ENCODE measurements at regions not wholly inside any gene's neighbourhood (a gene's known extent, or its start where the extent isn't known, plus 50 kb on each side); places are given as distances from the start of the nearest gene placed in this dataset.

DNA sequence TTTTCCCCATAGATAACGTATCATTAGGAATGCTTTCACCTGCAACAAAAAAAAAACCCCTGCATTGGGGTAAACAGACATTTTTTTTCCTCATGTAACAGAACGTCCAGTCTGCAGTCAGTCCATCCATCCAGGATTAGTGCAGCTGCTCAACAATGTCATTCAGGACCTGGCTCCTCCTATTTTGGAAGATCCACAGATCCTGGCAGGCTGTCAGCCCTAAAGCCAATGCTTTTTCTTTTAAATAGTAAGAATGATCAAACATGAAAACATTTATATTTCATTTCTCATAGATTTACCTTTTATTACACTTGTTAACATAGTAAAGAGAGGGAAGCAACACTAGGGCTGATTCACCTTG, 116.5 kb upstream of the CCDC28A start:
- Mint-ChIP-seq H3K27me3 (peaks cover 3 to 7% of the 10 kb centered on the region in 2 donors), H3K4me1 (peaks cover 8 to 15% (median 10%) of the 10 kb centered on the region in 4 donors), H3K9me3 (no peaks in the 10 kb centered on the region), H3K4me3 (no peak overlapping the region), H3K27ac (no peak overlapping the region), H3K36me3 (no peaks in the 10 kb centered on the region)
- ChIA-PET CTCF (ENCODE audit: partially characterized antibody) (no interaction called here), POLR2A (ENCODE audit: partially characterized antibody) (no interaction called here)
- no peaks in the 10 kb centered on the region for H3K27me3 ChIP-seq (ENCODE audit: insufficient read depth, low read length)
- H3K36me3 ChIP-seq (ENCODE audit: insufficient read depth, low read length), result no peaks in the 10 kb centered on the region
- H3K4me3 ChIP-seq (ENCODE audit: low read length in 2 of 2), result no peak overlapping the region
- DNase-seq, result no peak
- no peak overlapping the region for H3K27ac ChIP-seq (ENCODE audit: low read depth, low read length)
- H3K4me1 ChIP-seq (ENCODE audit: insufficient read depth, low read length), result peaks cover 9% of the 10 kb centered on the region
- H3K9me3 ChIP-seq (ENCODE audit: control insufficient read depth in 1 of 2, low read length in 2 of 2), result no peaks in the 10 kb centered on the region
- intact Hi-C loops (cut with micrococcal nuclease), result no loop called here

DNA sequence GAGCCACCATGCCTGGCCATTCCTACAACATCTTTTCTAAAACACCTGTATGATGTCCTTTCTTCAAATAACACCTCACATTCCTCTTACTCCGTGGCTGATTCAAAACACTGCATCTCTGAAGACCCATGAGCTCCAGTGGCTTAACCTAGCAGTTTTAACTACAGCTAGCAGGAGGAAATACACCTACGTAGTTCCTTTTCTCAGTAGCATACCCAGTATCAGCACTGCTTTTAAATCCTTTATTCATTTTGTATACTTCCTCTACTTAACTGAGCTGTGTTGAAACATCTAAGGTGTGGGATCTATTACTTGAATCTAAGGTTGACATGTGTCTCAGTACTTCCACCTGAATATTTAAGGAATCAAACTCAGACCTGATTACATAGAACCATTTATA, 113.6 kb upstream of the CCDC28A start:
- no peaks in the 10 kb centered on the region for H3K4me1 ChIP-seq (ENCODE audit: insufficient read depth, low read length)
- H3K27ac ChIP-seq (ENCODE audit: low read depth, low read length), result no peak overlapping the region
- POLR2A ChIA-PET (ENCODE audit: partially characterized antibody), result no interaction called here
- intact Hi-C loops (cut with micrococcal nuclease), result no loop called here
- no peak overlapping the region for H3K4me3 ChIP-seq (ENCODE audit: low read length in 2 of 2)
- H3K4me1 Mint-ChIP-seq, result peaks cover 0 to 1% (median 0%) of the 10 kb centered on the region in 4 donors
- peaks cover 3 to 5% of the 10 kb centered on the region in 2 donors for H3K27me3 Mint-ChIP-seq
- H3K27ac Mint-ChIP-seq, result no peak overlapping the region
- CTCF ChIA-PET (ENCODE audit: partially characterized antibody), result no interaction called here
- no peaks in the 10 kb centered on the region for H3K27me3 ChIP-seq (ENCODE audit: insufficient read depth, low read length)
- no peak for DNase-seq
- H3K9me3 ChIP-seq (ENCODE audit: control insufficient read depth in 1 of 2, low read length in 2 of 2), result no peaks in the 10 kb centered on the region
- no peaks in the 10 kb centered on the region for H3K36me3 Mint-ChIP-seq
- no peaks in the 10 kb centered on the region for H3K9me3 Mint-ChIP-seq
- H3K4me3 Mint-ChIP-seq, result no peak overlapping the region
- H3K36me3 ChIP-seq (ENCODE audit: insufficient read depth, low read length), result no peaks in the 10 kb centered on the region

DNA sequence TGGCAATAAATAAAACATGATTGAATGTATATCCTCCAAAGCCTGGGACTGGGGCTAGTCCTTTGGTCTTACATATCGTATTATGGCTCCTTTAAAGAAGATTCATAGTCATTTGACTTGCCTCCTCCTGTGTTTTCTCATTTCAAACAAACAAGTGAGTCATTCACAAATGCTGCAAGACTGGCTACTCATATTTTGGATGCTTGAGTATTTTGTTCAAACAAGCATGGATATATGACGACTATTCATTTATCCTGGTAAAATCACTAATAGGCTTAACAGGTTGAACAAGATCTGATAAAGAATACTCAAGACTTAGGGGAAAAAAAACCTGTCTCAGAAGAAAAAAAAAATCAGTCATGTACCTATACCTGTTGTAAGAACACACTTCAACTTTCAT, 111.1 kb upstream of the CCDC28A start:
- no peaks in the 10 kb centered on the region for H3K4me1 ChIP-seq (ENCODE audit: insufficient read depth, low read length)
- no peak overlapping the region for H3K27ac Mint-ChIP-seq
- no peaks in the 10 kb centered on the region for H3K36me3 Mint-ChIP-seq
- no peak overlapping the region for H3K27ac ChIP-seq (ENCODE audit: low read depth, low read length)
- intact Hi-C loops (cut with micrococcal nuclease), result no loop called here
- POLR2A ChIA-PET (ENCODE audit: partially characterized antibody), result no interaction called here
- H3K4me3 ChIP-seq (ENCODE audit: low read length in 2 of 2), result no peak overlapping the region
- H3K36me3 ChIP-seq (ENCODE audit: insufficient read depth, low read length), result no peaks in the 10 kb centered on the region
- H3K9me3 Mint-ChIP-seq, result no peaks in the 10 kb centered on the region
- no peaks in the 10 kb centered on the region for H3K9me3 ChIP-seq (ENCODE audit: control insufficient read depth in 1 of 2, low read length in 2 of 2)
- H3K4me1 Mint-ChIP-seq, result no peaks in the 10 kb centered on the region
- DNase-seq, result no peak
- H3K27me3 ChIP-seq (ENCODE audit: insufficient read depth, low read length), result no peaks in the 10 kb centered on the region
- no peaks in the 10 kb centered on the region for H3K27me3 Mint-ChIP-seq
- CTCF ChIA-PET (ENCODE audit: partially characterized antibody), result no interaction called here
- no peak overlapping the region for H3K4me3 Mint-ChIP-seq

DNA sequence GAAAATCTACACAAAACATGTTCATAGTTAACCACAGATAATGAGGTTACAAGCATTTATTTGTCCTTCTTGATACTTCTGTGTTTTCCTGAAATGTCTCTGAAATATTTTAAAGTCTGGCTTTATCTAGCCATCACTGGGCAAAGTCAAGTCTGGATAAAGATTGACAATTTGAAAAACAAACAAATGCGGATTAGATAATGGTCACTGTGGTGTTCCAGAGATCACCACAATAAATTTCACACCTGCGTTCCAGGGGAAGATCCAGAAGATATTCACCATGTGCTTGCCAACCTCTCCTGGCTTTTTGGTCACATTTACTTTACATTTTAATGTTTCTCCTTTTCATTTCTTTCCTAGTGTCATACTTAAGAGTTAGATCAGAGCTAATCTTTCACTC, 109.7 kb upstream of the CCDC28A start:
- intact Hi-C loops (cut with micrococcal nuclease), result no loop called here
- Mint-ChIP-seq H3K27ac (no peak overlapping the region), H3K36me3 (no peaks in the 10 kb centered on the region), H3K9me3 (no peaks in the 10 kb centered on the region), H3K4me1 (no peaks in the 10 kb centered on the region), H3K27me3 (peaks cover under 1% of the 10 kb centered on the region in 2 donors), H3K4me3 (no peak overlapping the region)
- no peaks in the 10 kb centered on the region for H3K36me3 ChIP-seq (ENCODE audit: insufficient read depth, low read length)
- H3K9me3 ChIP-seq (ENCODE audit: control insufficient read depth in 1 of 2, low read length in 2 of 2), result no peaks in the 10 kb centered on the region
- no peak overlapping the region for H3K4me3 ChIP-seq (ENCODE audit: low read length in 2 of 2)
- POLR2A ChIA-PET (ENCODE audit: partially characterized antibody), result no interaction called here
- H3K4me1 ChIP-seq (ENCODE audit: insufficient read depth, low read length), result no peaks in the 10 kb centered on the region
- DNase-seq, result no peak
- CTCF ChIA-PET (ENCODE audit: partially characterized antibody), result no interaction called here
- H3K27ac ChIP-seq (ENCODE audit: low read depth, low read length), result no peak overlapping the region
- H3K27me3 ChIP-seq (ENCODE audit: insufficient read depth, low read length), result no peaks in the 10 kb centered on the region

DNA sequence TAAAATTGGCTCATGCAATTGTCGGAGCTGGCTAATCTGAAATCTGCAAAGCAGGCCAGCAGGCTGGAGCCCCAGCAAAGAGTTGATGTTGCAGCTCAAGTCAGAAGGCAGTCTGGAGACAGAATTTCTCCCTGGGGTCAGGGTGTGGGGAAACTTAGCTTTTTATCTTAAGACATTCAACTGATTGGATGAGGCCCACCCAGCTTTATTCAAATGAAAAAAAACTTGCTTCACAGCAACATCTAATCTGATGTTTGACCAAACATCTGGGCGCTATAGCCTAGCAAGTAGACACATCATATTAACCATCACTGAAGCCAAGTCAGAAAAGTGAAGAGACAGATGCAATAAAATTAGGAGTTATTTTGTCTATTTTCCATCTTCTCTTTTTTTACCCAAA, 108.8 kb upstream of the CCDC28A start:
- Mint-ChIP-seq H3K36me3 (no peaks in the 10 kb centered on the region), H3K27ac (no peak overlapping the region), H3K4me3 (no peak overlapping the region), H3K4me1 (no peaks in the 10 kb centered on the region), H3K9me3 (no peaks in the 10 kb centered on the region), H3K27me3 (peaks cover 2 to 3% of the 10 kb centered on the region in 2 donors)
- DNase-seq, result no peak
- CTCF ChIA-PET (ENCODE audit: partially characterized antibody), result no interaction called here
- Histone ChIP-seq H3K4me1 (ENCODE audit: insufficient read depth, low read length) (no peaks in the 10 kb centered on the region), H3K27me3 (ENCODE audit: insufficient read depth, low read length) (no peaks in the 10 kb centered on the region), H3K36me3 (ENCODE audit: insufficient read depth, low read length) (no peaks in the 10 kb centered on the region), H3K27ac (ENCODE audit: low read depth, low read length) (no peak overlapping the region), H3K9me3 (ENCODE audit: control insufficient read depth in 1 of 2, low read length in 2 of 2) (no peaks in the 10 kb centered on the region), H3K4me3 (ENCODE audit: low read length in 2 of 2) (no peak overlapping the region)
- POLR2A ChIA-PET (ENCODE audit: partially characterized antibody), result no interaction called here
- intact Hi-C loops (cut with micrococcal nuclease), result no loop called here

DNA sequence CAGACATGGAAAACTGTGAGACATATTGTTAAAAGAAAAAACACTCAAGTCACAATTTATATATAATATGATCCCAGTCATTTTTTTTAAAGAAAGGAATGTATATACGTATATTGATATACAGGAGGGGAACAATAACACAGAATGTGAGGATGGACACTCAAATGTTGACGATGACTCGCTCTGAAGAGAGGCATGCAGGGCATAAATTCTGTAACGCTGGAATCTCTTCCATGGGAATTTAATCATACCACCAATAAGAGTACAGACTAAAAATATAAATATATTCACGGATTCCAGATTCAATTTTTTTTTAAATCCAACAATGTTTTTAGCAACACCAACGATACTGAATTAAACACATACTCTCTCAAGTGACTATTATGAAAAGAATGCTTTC, 106.9 kb upstream of the CCDC28A start:
- Mint-ChIP-seq H3K27ac (no peak overlapping the region), H3K4me3 (no peak overlapping the region), H3K4me1 (no peaks in the 10 kb centered on the region), H3K36me3 (no peaks in the 10 kb centered on the region), H3K27me3 (peaks cover 3 to 5% of the 10 kb centered on the region in 2 donors), H3K9me3 (no peaks in the 10 kb centered on the region)
- Histone ChIP-seq H3K27me3 (ENCODE audit: insufficient read depth, low read length) (no peaks in the 10 kb centered on the region), H3K27ac (ENCODE audit: low read depth, low read length) (no peak overlapping the region), H3K4me1 (ENCODE audit: insufficient read depth, low read length) (no peaks in the 10 kb centered on the region), H3K9me3 (ENCODE audit: control insufficient read depth in 1 of 2, low read length in 2 of 2) (no peaks in the 10 kb centered on the region), H3K36me3 (ENCODE audit: insufficient read depth, low read length) (no peaks in the 10 kb centered on the region), H3K4me3 (ENCODE audit: low read length in 2 of 2) (no peak overlapping the region)
- intact Hi-C loops (cut with micrococcal nuclease), result no loop called here
- POLR2A ChIA-PET (ENCODE audit: partially characterized antibody), result no interaction called here
- CTCF ChIA-PET (ENCODE audit: partially characterized antibody), result no interaction called here
- no peak for DNase-seq

DNA sequence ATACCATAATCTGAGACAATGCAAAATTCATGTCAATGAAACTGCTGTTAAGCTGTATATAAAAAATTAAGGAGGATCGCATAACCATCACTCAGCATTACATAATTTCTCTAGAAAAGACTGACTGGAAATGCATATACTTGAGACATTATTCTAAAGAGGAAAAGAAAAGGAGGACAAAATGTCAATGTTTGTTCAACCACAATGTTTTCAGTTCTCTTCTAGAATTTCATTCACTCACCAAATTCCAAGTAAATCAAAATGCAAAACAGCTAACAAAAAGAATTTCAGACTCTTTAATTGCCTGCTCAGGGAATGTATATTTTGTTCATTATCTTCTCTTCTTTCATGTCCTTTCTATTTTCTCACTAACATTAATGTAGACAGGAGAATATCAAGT, 106.2 kb upstream of the CCDC28A start:
- no peak overlapping the region for H3K4me3 ChIP-seq (ENCODE audit: low read length in 2 of 2)
- intact Hi-C loops (cut with micrococcal nuclease), result no loop called here
- ChIA-PET CTCF (ENCODE audit: partially characterized antibody) (interaction anchor here (1.0 to 1.7 kb wide), 2 partner anchors 79 to 80 kb away, joined by 3 read pairs; no protein-coding TSS in a partner anchor), POLR2A (ENCODE audit: partially characterized antibody) (no interaction called here)
- H3K36me3 ChIP-seq (ENCODE audit: insufficient read depth, low read length), result no peaks in the 10 kb centered on the region
- DNase-seq, result no peak
- Mint-ChIP-seq H3K4me3 (no peak overlapping the region), H3K27ac (no peak overlapping the region), H3K36me3 (no peaks in the 10 kb centered on the region), H3K9me3 (no peaks in the 10 kb centered on the region), H3K4me1 (no peaks in the 10 kb centered on the region), H3K27me3 (peaks cover 3 to 5% of the 10 kb centered on the region in 2 donors)
- H3K9me3 ChIP-seq (ENCODE audit: control insufficient read depth in 1 of 2, low read length in 2 of 2), result no peaks in the 10 kb centered on the region
- H3K27ac ChIP-seq (ENCODE audit: low read depth, low read length), result no peak overlapping the region
- H3K27me3 ChIP-seq (ENCODE audit: insufficient read depth, low read length), result no peaks in the 10 kb centered on the region
- no peaks in the 10 kb centered on the region for H3K4me1 ChIP-seq (ENCODE audit: insufficient read depth, low read length)

DNA sequence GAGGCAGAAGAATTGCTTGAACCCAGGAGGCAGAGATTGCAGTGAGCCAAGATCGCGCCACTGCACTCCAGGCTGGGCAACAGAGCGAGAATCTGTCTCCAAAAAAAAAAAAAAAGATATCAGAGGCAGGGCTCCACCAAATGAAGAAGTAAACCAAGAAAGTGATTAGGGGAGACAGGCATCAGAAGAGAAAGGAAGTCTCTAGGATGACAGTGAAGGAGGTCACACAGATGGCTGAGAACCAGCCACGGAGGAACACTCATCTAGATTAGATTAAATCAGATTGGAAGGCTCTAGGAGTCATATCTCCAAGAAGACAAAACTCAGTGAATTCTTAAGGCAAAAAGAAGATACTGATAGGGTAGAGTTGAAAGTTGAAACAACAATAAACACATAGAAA, 102.2 kb upstream of the CCDC28A start:
- H3K4me3 Mint-ChIP-seq, result no peak overlapping the region
- intact Hi-C loops (cut with micrococcal nuclease), result no loop called here
- no peaks in the 10 kb centered on the region for H3K4me1 Mint-ChIP-seq
- ChIA-PET POLR2A (ENCODE audit: partially characterized antibody) (no interaction called here), CTCF (ENCODE audit: partially characterized antibody) (no interaction called here)
- no peaks in the 10 kb centered on the region for H3K36me3 Mint-ChIP-seq
- H3K9me3 ChIP-seq (ENCODE audit: control insufficient read depth in 1 of 2, low read length in 2 of 2), result no peaks in the 10 kb centered on the region
- no peaks in the 10 kb centered on the region for H3K9me3 Mint-ChIP-seq
- no peaks in the 10 kb centered on the region for H3K36me3 ChIP-seq (ENCODE audit: insufficient read depth, low read length)
- no peak overlapping the region for H3K27ac ChIP-seq (ENCODE audit: low read depth, low read length)
- H3K27me3 Mint-ChIP-seq, result peaks cover 3 to 5% of the 10 kb centered on the region in 2 donors
- H3K4me3 ChIP-seq (ENCODE audit: low read length in 2 of 2), result no peak overlapping the region
- H3K27me3 ChIP-seq (ENCODE audit: insufficient read depth, low read length), result no peaks in the 10 kb centered on the region
- H3K27ac Mint-ChIP-seq, result no peak overlapping the region
- no peak for DNase-seq
- no peaks in the 10 kb centered on the region for H3K4me1 ChIP-seq (ENCODE audit: insufficient read depth, low read length)
